Retinal pigment epithelial cell (primary cell): ENCODE measurements at regions not wholly inside any gene's neighbourhood (a gene's known extent, or its start where the extent isn't known, plus 50 kb on each side); places are given as distances from the start of the nearest gene placed in this dataset.
"Not testable (repeated sequence)": the region's sequence is repeated elsewhere in the genome, so short reads cannot be mapped to it uniquely, and the experiment has no call there.

ENCODE experiments used
- DNase-seq: peaks from one replicate; pipeline ENCODE4 v3.0.0-alpha.2; 2010; ENCODE audit warnings: low read depth
- H3K4me3 ChIP-seq: 2 replicates; pipeline ENCODE4 v1.5.1; 2011; ENCODE audit warnings: mild to moderate bottlenecking, low read length, control low read depth, moderate library complexity
- TF ChIP-seq, protein P1 (sequence below): conservative IDR thresholded peaks from 2 replicates; pipeline ENCODE4 v1.5.1; 2011; ENCODE audit warnings: low read depth, low read length, control low read depth, inconsistent platforms

DNA sequence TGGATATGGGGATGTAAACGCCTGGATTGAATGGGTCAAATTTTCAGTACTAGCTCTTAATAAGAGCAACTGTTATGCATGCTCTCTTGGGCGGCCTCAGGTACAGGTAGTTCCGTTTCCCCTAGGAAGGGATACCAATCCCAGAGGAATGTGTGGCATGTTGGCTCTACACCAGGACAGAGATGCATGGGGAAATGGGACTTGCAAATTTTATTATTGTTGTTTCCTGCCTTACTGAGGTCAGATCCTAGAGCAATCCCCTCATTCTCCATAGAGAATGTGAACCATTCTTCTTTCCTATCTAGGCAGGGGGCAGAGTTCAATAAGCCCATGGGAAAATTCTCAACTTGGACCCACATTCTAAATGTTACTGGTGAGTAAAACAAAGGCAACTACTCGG is 361.8 kb upstream of the FGF16 start:
- DNase-seq = no peak
- no peak overlapping the region for H3K4me3 ChIP-seq
- TF ChIP-seq, protein P1, sequence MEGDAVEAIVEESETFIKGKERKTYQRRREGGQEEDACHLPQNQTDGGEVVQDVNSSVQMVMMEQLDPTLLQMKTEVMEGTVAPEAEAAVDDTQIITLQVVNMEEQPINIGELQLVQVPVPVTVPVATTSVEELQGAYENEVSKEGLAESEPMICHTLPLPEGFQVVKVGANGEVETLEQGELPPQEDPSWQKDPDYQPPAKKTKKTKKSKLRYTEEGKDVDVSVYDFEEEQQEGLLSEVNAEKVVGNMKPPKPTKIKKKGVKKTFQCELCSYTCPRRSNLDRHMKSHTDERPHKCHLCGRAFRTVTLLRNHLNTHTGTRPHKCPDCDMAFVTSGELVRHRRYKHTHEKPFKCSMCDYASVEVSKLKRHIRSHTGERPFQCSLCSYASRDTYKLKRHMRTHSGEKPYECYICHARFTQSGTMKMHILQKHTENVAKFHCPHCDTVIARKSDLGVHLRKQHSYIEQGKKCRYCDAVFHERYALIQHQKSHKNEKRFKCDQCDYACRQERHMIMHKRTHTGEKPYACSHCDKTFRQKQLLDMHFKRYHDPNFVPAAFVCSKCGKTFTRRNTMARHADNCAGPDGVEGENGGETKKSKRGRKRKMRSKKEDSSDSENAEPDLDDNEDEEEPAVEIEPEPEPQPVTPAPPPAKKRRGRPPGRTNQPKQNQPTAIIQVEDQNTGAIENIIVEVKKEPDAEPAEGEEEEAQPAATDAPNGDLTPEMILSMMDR = no peak

DNA sequence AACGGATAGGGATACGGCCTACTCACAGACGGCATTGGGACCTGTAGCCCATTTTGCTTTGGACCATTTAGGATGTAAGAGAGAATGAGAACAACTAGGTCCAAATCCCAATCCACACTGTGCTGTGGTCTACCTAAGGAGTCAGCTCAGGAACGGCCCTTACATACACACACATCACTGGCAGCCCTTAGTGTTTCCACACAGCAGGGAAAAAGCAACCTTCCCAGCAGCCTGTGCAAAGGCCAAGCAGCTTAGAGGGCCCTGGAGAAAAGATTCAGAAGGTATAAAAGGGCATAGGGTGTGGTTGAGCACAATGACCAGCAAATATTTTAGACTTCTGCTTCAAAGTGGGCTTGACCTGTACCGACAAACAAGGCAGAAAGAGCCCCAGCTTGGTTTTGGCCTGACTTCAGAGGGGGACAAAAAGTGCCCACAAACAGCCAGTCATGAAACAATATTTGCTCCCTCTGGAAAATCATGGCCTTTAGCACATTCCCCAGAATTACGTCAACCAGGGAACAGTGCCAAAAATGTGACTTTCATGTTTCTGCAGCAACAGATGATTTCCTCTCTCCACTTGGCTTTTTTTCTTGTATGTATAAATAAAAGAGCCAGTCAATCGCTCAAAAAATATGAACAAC is 359.5 kb upstream of the FGF16 start:
- TF ChIP-seq, protein P1 = no peak
- no peak overlapping the region for H3K4me3 ChIP-seq
- DNase-seq = peak; percentile 33

- H3K4me3 ChIP-seq = no peak overlapping the region
- TF ChIP-seq, protein P1 = no peak
- DNase-seq = no peak
Measured at GRCh38 chrX:77088233-77088632, 359.0 kb upstream of the FGF16 start.

GRCh38 chrX:77114501-77114900 is 332.7 kb upstream of the FGF16 start:
- H3K4me3 ChIP-seq = no peak overlapping the region
- DNase-seq = no peak
- TF ChIP-seq, protein P1 = no peak

DNA sequence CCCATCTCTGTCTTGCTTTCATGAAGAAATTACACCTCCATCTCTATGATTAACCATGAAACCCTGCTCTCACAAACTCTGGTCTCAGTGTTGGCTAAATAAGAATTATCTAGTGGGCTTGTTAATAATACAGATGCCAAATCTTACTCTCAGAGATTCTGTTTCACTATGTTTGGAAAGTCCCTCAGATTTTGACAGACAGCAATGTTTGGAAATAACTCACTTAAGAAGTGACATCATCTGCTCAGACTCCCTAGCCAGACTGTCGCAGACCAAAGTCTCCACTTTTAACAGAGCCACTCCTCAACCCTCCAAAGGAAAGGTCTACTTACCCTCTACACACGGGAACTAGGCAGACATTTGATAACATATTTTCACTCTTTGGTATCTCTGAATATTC is 328.5 kb upstream of the FGF16 start:
- TF ChIP-seq, protein P1 = no peak
- H3K4me3 ChIP-seq = no peak overlapping the region

DNA sequence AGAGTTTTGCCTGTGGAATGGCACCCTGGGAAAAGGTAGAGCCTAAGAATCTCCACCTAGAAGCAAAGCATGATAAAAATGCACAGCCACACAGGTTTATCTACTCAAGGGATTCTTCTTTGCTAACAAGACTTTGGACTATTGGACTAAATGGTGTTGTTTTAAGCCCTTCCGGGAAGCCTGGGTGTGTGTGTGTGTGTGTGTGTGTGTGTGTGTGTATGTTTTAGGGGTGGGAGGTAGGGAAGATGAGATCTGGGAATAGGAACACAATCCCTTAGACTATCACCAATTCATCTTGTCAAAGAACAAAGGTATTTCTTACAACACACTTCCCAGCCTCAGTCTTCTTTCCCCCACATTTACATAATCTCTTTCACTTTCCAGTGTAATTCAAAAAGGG is 327.5 kb upstream of the FGF16 start:
- TF ChIP-seq, protein P1 = no peak
- no peak overlapping the region for H3K4me3 ChIP-seq
- no peak for DNase-seq

More for the DNA sequence above, 328.5 kb upstream of the FGF16 start:
- no peak for DNase-seq

DNA sequence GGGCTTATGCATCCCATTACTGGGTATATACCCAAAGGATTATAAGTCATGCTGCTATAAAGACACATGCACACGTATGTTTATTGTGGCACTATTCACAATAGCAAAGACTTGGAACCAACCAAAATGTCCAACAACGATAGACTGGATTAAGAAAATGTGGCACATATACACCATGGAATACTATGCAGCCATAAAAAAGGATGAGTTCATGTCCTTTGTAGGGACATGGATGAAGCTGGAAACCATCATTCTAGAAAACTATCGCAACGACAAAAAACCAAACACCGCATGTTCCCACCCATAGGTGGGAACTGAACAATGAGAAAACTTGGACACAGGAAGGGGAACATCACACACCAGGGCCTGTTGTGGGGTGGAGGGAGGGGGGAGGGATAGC is 323.3 kb upstream of the FGF16 start:
- H3K4me3 ChIP-seq, DNase-seq: not testable (repeated sequence)

- H3K4me3 ChIP-seq, DNase-seq: not testable (repeated sequence)
Measured at GRCh38 chrX:77127571-77127970, 319.6 kb upstream of the FGF16 start.
